Fibroblast of lung (primary cell): ENCODE measurements at regions not wholly inside any gene's neighbourhood (a gene's known extent, or its start where the extent isn't known, plus 50 kb on each side); places are given as distances from the start of the nearest gene placed in this dataset.

Experiments
- DNase-seq, 2 donors: peaks; one replicate each; pipeline versions ENCODE4 v3.0.0 to v3.0.0-alpha.2; 2010; ENCODE audit warnings: low read depth in 2 of 2
- H2AFZ ChIP-seq: 2 replicates; pipeline ENCODE4 v1.5.1; 2012; ENCODE audit warnings: low read length, control low read depth, inconsistent platforms
- H3K27ac ChIP-seq: 2 replicates; pipeline ENCODE4 v1.5.1; 2011; ENCODE audit warnings: low read length, control low read depth; ENCODE audit not compliant: insufficient read depth
- H3K27me3 ChIP-seq: 2 replicates; pipeline ENCODE4 v1.5.1; 2011; ENCODE audit warnings: mild to moderate bottlenecking, low read length; ENCODE audit not compliant: control insufficient read depth, insufficient read depth
- H3K36me3 ChIP-seq: 2 replicates; pipeline ENCODE4 v1.5.1; 2011; ENCODE audit warnings: low read length; ENCODE audit not compliant: control insufficient read depth, insufficient read depth
- H3K4me1 ChIP-seq: 2 replicates; pipeline ENCODE4 v1.5.1; 2011; ENCODE audit warnings: low read length; ENCODE audit not compliant: control insufficient read depth, insufficient read depth; ENCODE audit errors: extremely low read depth
- H3K4me2 ChIP-seq: 2 replicates; pipeline ENCODE4 v1.5.1; 2011; ENCODE audit warnings: low read length, control low read depth; ENCODE audit not compliant: insufficient read depth; ENCODE audit errors: extremely low read depth
- H3K4me3 ChIP-seq, 4 experiments: fragments of 200-600 bp in 1 of 4; sonication (generic) in 1 of 4; replicated peaks in 1 of 4; 2 replicates each; pipeline ENCODE4 v1.5.1; 2011 to 2016; ENCODE audit warnings: low read length in 4 of 4, low read depth in 3 of 4, mild to moderate bottlenecking in 3 of 4, control low read depth in 2 of 4, inconsistent platforms in 1 of 4, mixed read lengths in 1 of 4; ENCODE audit not compliant: insufficient read depth in 1 of 4; ENCODE audit errors: control extremely low read depth in 1 of 4
- H3K79me2 ChIP-seq: 2 replicates; pipeline ENCODE4 v1.5.1; 2012; ENCODE audit warnings: mild to moderate bottlenecking, low read length, inconsistent platforms; ENCODE audit not compliant: control insufficient read depth, insufficient read depth
- H3K9ac ChIP-seq: 2 replicates; pipeline ENCODE4 v1.5.1; 2011; ENCODE audit warnings: mild to moderate bottlenecking, low read length, control low read depth; ENCODE audit not compliant: insufficient read depth
- H3K9me3 ChIP-seq: 2 replicates; pipeline ENCODE4 v1.5.1; 2012; ENCODE audit warnings: low read depth, low read length; ENCODE audit not compliant: control insufficient read depth, insufficient read depth
- H4K20me1 ChIP-seq: 2 replicates; pipeline ENCODE4 v1.5.1; 2011; ENCODE audit warnings: low read length; ENCODE audit not compliant: control insufficient read depth, insufficient read depth; ENCODE audit errors: extremely low read depth
- EZH2 ChIP-seq: IDR thresholded peaks from 2 replicates; pipeline ENCODE4 v1.5.1; 2012; ENCODE audit warnings: low read length, control low read depth, mild to moderate bottlenecking; ENCODE audit errors: missing control alignments
- TF ChIP-seq, protein P1 (sequence below), 2 donors: IDR thresholded peaks in 1 of 2; conservative IDR thresholded peaks in 1 of 2; 1 replicate in 1 of 2; 2 replicates in 1 of 2; pipeline ENCODE4 v1.5.1; 2011 to 2012; ENCODE audit warnings: low read length in 2 of 2, control low read depth in 1 of 2, inconsistent platforms in 1 of 2, low read depth in 1 of 2, mild to moderate bottlenecking in 1 of 2

DNA sequence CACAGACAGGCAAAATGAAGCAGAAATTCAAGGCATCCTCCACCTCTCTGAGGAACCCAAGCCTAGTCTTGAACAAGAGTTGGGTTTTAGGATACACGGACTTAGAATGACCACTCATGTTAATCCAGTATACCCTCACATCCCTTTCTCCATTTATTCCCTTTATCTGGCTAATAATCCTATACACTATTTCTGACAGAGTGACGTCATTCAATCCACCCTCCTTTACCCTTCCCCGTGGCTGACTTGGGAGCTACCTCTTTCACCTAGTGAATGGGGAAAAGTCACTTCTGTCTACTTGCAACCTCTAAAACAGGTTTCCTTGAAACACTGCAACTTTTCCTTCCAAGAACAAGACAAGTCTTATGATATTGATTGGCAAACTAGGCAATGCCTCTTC lies 52.8 kb upstream of the PARVA start:
- peaks cover 3% of the 10 kb centered on the region for H3K4me1 ChIP-seq
- no peaks in the 10 kb centered on the region for H3K79me2 ChIP-seq
- no peaks in the 10 kb centered on the region for H4K20me1 ChIP-seq
- no peak for DNase-seq
- TF ChIP-seq, protein P1, sequence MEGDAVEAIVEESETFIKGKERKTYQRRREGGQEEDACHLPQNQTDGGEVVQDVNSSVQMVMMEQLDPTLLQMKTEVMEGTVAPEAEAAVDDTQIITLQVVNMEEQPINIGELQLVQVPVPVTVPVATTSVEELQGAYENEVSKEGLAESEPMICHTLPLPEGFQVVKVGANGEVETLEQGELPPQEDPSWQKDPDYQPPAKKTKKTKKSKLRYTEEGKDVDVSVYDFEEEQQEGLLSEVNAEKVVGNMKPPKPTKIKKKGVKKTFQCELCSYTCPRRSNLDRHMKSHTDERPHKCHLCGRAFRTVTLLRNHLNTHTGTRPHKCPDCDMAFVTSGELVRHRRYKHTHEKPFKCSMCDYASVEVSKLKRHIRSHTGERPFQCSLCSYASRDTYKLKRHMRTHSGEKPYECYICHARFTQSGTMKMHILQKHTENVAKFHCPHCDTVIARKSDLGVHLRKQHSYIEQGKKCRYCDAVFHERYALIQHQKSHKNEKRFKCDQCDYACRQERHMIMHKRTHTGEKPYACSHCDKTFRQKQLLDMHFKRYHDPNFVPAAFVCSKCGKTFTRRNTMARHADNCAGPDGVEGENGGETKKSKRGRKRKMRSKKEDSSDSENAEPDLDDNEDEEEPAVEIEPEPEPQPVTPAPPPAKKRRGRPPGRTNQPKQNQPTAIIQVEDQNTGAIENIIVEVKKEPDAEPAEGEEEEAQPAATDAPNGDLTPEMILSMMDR (conservative IDR thresholded peaks at IDR 0.05 in 1 of 2, IDR thresholded peaks at IDR 0.05 in 1 of 2; ENCODE audit: low read depth in 1 of 2, low read length in 2 of 2) = no peak
- TF ChIP-seq EZH2 = no peak
- H3K36me3 ChIP-seq = no peaks in the 10 kb centered on the region
- no peaks in the 10 kb centered on the region for H3K9me3 ChIP-seq
- no peaks in the 10 kb centered on the region for H3K27me3 ChIP-seq
- no peak overlapping the region for H3K4me3 ChIP-seq
- no peak overlapping the region for H2AFZ ChIP-seq
- H3K4me2 ChIP-seq = no peak overlapping the region
- no peak overlapping the region for H3K27ac ChIP-seq
- no peak overlapping the region for H3K9ac ChIP-seq
